Astrocyte (in vitro differentiated cells and primary cell): ENCODE measurements at regions not wholly inside any gene's neighbourhood (a gene's known extent, or its start where the extent isn't known, plus 50 kb on each side); places are given as distances from the start of the nearest gene placed in this dataset.
A peak's percentile ranks its signal among the peaks of the same experiment; 100 is the strongest.

ENCODE experiments used
- DNase-seq: peaks from one replicate; pipeline ENCODE4 v3.0.0-alpha.2; 2010; ENCODE audit warnings: low read depth
- FAIRE-seq: peaks from 2 replicates; lab custom pipeline; 2011; peaks lifted over from hg19 to GRCh38; lab: Jason Lieb, UNC
- H2AFZ ChIP-seq: 2 replicates; pipeline ENCODE4 v1.6.0; 2012; ENCODE audit warnings: low read depth, low read length, inconsistent platforms
- H3K27ac ChIP-seq: 2 replicates; pipeline ENCODE4 v1.5.1; 2011; ENCODE audit warnings: low read depth, low read length, inconsistent platforms
- H3K27me3 ChIP-seq: 2 replicates; pipeline ENCODE4 v1.6.0; 2011; ENCODE audit warnings: low read length, inconsistent platforms; ENCODE audit not compliant: insufficient read depth
- H3K36me3 ChIP-seq: 2 replicates; pipeline ENCODE4 v1.5.1; 2011; ENCODE audit warnings: low read length, inconsistent platforms; ENCODE audit not compliant: insufficient read depth
- H3K4me1 ChIP-seq: 2 replicates; pipeline ENCODE4 v1.5.1; 2011; ENCODE audit warnings: low read length, inconsistent platforms; ENCODE audit not compliant: insufficient read depth
- H3K4me2 ChIP-seq: 2 replicates; pipeline ENCODE4 v1.6.0; 2012; ENCODE audit warnings: low read length, inconsistent platforms
- H3K4me3 ChIP-seq: 2 replicates; pipeline ENCODE4 v1.5.1; 2011; ENCODE audit warnings: low read depth, mild to moderate bottlenecking, low read length, inconsistent platforms; ENCODE audit not compliant: insufficient read depth
- H3K79me2 ChIP-seq: 2 replicates; pipeline ENCODE4 v1.6.0; 2012; ENCODE audit warnings: mild to moderate bottlenecking, low read length, inconsistent platforms; ENCODE audit not compliant: insufficient read depth
- H3K9ac ChIP-seq: 2 replicates; pipeline ENCODE4 v1.6.0; 2012; ENCODE audit warnings: mild to moderate bottlenecking, low read length, inconsistent platforms
- H3K9me3 ChIP-seq: 2 replicates; pipeline ENCODE4 v1.5.1; 2012; ENCODE audit warnings: low read depth, mild to moderate bottlenecking, low read length, inconsistent platforms; ENCODE audit not compliant: insufficient read depth
- H4K20me1 ChIP-seq: 2 replicates; pipeline ENCODE4 v1.6.0; 2012; ENCODE audit warnings: low read length, inconsistent platforms; ENCODE audit not compliant: insufficient read depth
- H3K27ac Mint-ChIP-seq: one replicate; pipeline ENCODE4 v1.8.0; 2021; ENCODE audit warnings: mild to moderate bottlenecking, mixed read lengths; ENCODE audit not compliant: unreplicated experiment
- H3K27me3 Mint-ChIP-seq: one replicate; pipeline ENCODE4 v1.8.0; 2021; ENCODE audit warnings: low read depth, mixed read lengths; ENCODE audit not compliant: unreplicated experiment
- H3K36me3 Mint-ChIP-seq: one replicate; pipeline ENCODE4 v1.8.0; 2021; ENCODE audit warnings: low read depth, mixed read lengths; ENCODE audit not compliant: unreplicated experiment
- H3K4me1 Mint-ChIP-seq: one replicate; pipeline ENCODE4 v1.8.0; 2021; ENCODE audit warnings: low read depth, mixed read lengths; ENCODE audit not compliant: unreplicated experiment
- H3K4me3 Mint-ChIP-seq: one replicate; pipeline ENCODE4 v1.8.0; 2021; ENCODE audit warnings: mild to moderate bottlenecking, moderate library complexity, mixed read lengths; ENCODE audit not compliant: unreplicated experiment
- H3K9me3 Mint-ChIP-seq: one replicate; pipeline ENCODE4 v1.8.0; 2021; ENCODE audit warnings: mild to moderate bottlenecking, mixed read lengths; ENCODE audit not compliant: unreplicated experiment
- CTCF ChIP-seq: IDR thresholded peaks from 2 replicates; pipeline ENCODE4 v1.5.1; 2011; ENCODE audit warnings: low read depth, mild to moderate bottlenecking, inconsistent platforms, low read length, moderate library complexity; ENCODE audit not compliant: insufficient read depth
- EZH2 ChIP-seq: IDR thresholded peaks from 2 replicates; pipeline ENCODE4 v1.6.1; 2012; ENCODE audit warnings: mild to moderate bottlenecking, low read length, inconsistent platforms; ENCODE audit not compliant: insufficient read depth

GRCh38 chr5:96595300-96596090 lies 66.7 kb upstream of the CAST start:
- peaks cover 5% of the 10 kb centered on the region for H3K9me3 Mint-ChIP-seq
- H2AFZ ChIP-seq = no peak overlapping the region
- H3K27me3 ChIP-seq = no peaks in the 10 kb centered on the region
- H3K9me3 ChIP-seq = no peaks in the 10 kb centered on the region
- H3K4me3 Mint-ChIP-seq = no peak overlapping the region
- H3K79me2 ChIP-seq = no peaks in the 10 kb centered on the region
- TF ChIP-seq CTCF (peak; percentile 32), EZH2 (no peak)
- H3K9ac ChIP-seq = no peak overlapping the region
- H3K4me3 ChIP-seq = no peak overlapping the region
- no peaks in the 10 kb centered on the region for H3K36me3 Mint-ChIP-seq
- peaks cover 2% of the 10 kb centered on the region for H3K27me3 Mint-ChIP-seq
- H3K27ac ChIP-seq = no peak overlapping the region
- FAIRE-seq = no peak
- H4K20me1 ChIP-seq = no peaks in the 10 kb centered on the region
- no peak overlapping the region for H3K27ac Mint-ChIP-seq
- H3K36me3 ChIP-seq = no peaks in the 10 kb centered on the region
- H3K4me1 ChIP-seq = peaks cover 7% of the 10 kb centered on the region
- H3K4me1 Mint-ChIP-seq = no peaks in the 10 kb centered on the region
- no peak for DNase-seq
- H3K4me2 ChIP-seq = no peak overlapping the region

- no peaks in the 10 kb centered on the region for H3K79me2 ChIP-seq
- H3K4me1 Mint-ChIP-seq = no peaks in the 10 kb centered on the region
- FAIRE-seq = peak; percentile 68
Measured at GRCh38 chr5:96597438-96598020, 64.6 kb upstream of the CAST start.

More at GRCh38 chr5:96597438-96598020, 64.6 kb upstream of the CAST start:
- Mint-ChIP-seq H3K27me3 (no peaks in the 10 kb centered on the region), H3K36me3 (no peaks in the 10 kb centered on the region), H3K27ac (no peak overlapping the region), H3K9me3 (peaks cover 5% of the 10 kb centered on the region), H3K4me3 (no peak overlapping the region)
- Histone ChIP-seq H3K4me3 (no peak overlapping the region), H4K20me1 (no peaks in the 10 kb centered on the region), H3K9ac (no peak overlapping the region), H3K4me2 (peak overlapping the region; percentile 58), H3K27me3 (no peaks in the 10 kb centered on the region), H3K9me3 (no peaks in the 10 kb centered on the region), H3K4me1 (peaks cover 7% of the 10 kb centered on the region), H3K36me3 (no peaks in the 10 kb centered on the region), H2AFZ (no peak overlapping the region), H3K27ac (no peak overlapping the region)
- TF ChIP-seq CTCF (no peak), EZH2 (no peak)
- peak; percentile 77 for DNase-seq
